ENCODE measurements at regions not wholly inside any gene's neighbourhood (a gene's known extent, or its start where the extent isn't known, plus 50 kb on each side); places are given as distances from the start of the nearest gene placed in this dataset.

DNA sequence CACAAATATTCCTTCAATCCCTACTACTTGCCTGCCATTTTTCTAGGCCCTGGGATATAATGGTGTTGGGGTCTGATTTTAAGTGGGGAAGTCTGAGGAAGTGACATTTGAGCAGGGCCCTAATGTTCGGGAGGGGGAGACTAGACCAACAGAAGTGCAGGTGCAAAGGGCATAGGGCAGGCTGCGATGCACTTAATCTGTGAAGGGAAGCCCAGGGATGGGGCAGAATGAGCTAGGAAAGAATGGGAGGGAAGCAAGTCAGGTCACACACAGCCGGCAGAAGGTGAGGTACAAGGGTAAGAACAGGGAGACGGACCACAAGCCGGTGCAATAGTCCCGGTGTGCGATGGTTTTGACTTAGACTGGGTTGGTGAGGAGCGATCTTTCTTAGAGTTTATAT is 146.8 kb downstream of the UNC5CL start:
- TF ChIP-seq, protein P1, sequence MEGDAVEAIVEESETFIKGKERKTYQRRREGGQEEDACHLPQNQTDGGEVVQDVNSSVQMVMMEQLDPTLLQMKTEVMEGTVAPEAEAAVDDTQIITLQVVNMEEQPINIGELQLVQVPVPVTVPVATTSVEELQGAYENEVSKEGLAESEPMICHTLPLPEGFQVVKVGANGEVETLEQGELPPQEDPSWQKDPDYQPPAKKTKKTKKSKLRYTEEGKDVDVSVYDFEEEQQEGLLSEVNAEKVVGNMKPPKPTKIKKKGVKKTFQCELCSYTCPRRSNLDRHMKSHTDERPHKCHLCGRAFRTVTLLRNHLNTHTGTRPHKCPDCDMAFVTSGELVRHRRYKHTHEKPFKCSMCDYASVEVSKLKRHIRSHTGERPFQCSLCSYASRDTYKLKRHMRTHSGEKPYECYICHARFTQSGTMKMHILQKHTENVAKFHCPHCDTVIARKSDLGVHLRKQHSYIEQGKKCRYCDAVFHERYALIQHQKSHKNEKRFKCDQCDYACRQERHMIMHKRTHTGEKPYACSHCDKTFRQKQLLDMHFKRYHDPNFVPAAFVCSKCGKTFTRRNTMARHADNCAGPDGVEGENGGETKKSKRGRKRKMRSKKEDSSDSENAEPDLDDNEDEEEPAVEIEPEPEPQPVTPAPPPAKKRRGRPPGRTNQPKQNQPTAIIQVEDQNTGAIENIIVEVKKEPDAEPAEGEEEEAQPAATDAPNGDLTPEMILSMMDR (conservative IDR thresholded peaks at IDR 0.05) = no peak
- TF ChIP-seq EZH2 (IDR thresholded peaks at IDR 0.05; ENCODE audit: low read depth) = no peak

Measured in PC-9 (cell line).